ENCODE measurements at regions not wholly inside any gene's neighbourhood (a gene's known extent, or its start where the extent isn't known, plus 50 kb on each side); places are given as distances from the start of the nearest gene placed in this dataset.

GRCh38 chr1:29948581-29948980, 712.3 kb downstream of the PTPRU start:
- H3K4me3 ChIP-seq = no peak overlapping the region
- H3K27ac ChIP-seq (ENCODE audit: low read depth in 1 of 2, low read length in 1 of 2) = no peak overlapping the region
- no peak for TF ChIP-seq CTCF (IDR thresholded peaks at IDR 0.05; ENCODE audit: control extremely low read depth, extremely low read depth)
- no peaks in the 10 kb centered on the region for H3K36me3 ChIP-seq (ENCODE audit: control insufficient read depth in 4 of 4, insufficient read depth in 4 of 4, low read length in 4 of 4)
- ATAC-seq (ENCODE audit: insufficient read depth, low FRiP score) (no peak), DNase-seq (no peak)
- WGBS, 2 donors = 43 to 67% methylated on average over 8 of the region's 8 CpGs
- no peak overlapping the region for H3K9ac ChIP-seq (ENCODE audit: insufficient read depth in 1 of 2, low read length in 2 of 2)
- peaks cover 0 to 6% (median 0%) of the 10 kb centered on the region in 4 donors for H3K9me3 ChIP-seq (ENCODE audit: control insufficient read depth in 4 of 4, insufficient read depth in 3 of 4, low read length in 3 of 4)
- H3K27me3 ChIP-seq (ENCODE audit: control insufficient read depth in 3 of 3, insufficient read depth in 3 of 3, low read length in 2 of 3) = peaks cover 0 to 10% (median 6%) of the 10 kb centered on the region in 3 donors
- H3K4me1 ChIP-seq (ENCODE audit: control insufficient read depth in 5 of 5, insufficient read depth in 5 of 5, low read length in 5 of 5) = peaks cover 0 to 16% (median 3%) of the 10 kb centered on the region in 5 donors

- H3K36me3 ChIP-seq (ENCODE audit: control insufficient read depth in 4 of 4, insufficient read depth in 4 of 4, low read length in 4 of 4) = no peaks in the 10 kb centered on the region
- H3K27me3 ChIP-seq (ENCODE audit: control insufficient read depth in 3 of 3, insufficient read depth in 3 of 3, low read length in 2 of 3) = peaks cover 0 to 10% (median 6%) of the 10 kb centered on the region in 3 donors
- TF ChIP-seq CTCF (IDR thresholded peaks at IDR 0.05; ENCODE audit: control extremely low read depth, extremely low read depth) = no peak
- no peak for DNase-seq
- H3K27ac ChIP-seq (ENCODE audit: low read depth in 1 of 2, low read length in 1 of 2) = no peak overlapping the region
- H3K4me1 ChIP-seq (ENCODE audit: control insufficient read depth in 5 of 5, insufficient read depth in 5 of 5, low read length in 5 of 5) = peaks cover 0 to 16% (median 3%) of the 10 kb centered on the region in 5 donors
- no peak overlapping the region for H3K4me3 ChIP-seq
- peaks cover 0 to 6% (median 0%) of the 10 kb centered on the region in 4 donors for H3K9me3 ChIP-seq (ENCODE audit: control insufficient read depth in 4 of 4, insufficient read depth in 3 of 4, low read length in 3 of 4)
- 49 to 80% methylated on average over 3 of the region's 3 CpGs for WGBS, 2 donors
- ATAC-seq (ENCODE audit: insufficient read depth, low FRiP score) = no peak
- H3K9ac ChIP-seq (ENCODE audit: insufficient read depth in 1 of 2, low read length in 2 of 2) = no peak overlapping the region
Observed at GRCh38 chr1:29946057-29946456, 709.7 kb downstream of the PTPRU start.

- WGBS, 2 donors = 27 to 44% methylated on average over 10 of the region's 10 CpGs
- Histone ChIP-seq H3K9ac (ENCODE audit: insufficient read depth in 1 of 2, low read length in 2 of 2) (no peak overlapping the region), H3K4me1 (ENCODE audit: control insufficient read depth in 5 of 5, insufficient read depth in 5 of 5, low read length in 5 of 5) (peaks cover 0 to 16% (median 3%) of the 10 kb centered on the region in 5 donors), H3K4me3 (no peak overlapping the region), H3K27ac (ENCODE audit: low read depth in 1 of 2, low read length in 1 of 2) (no peak overlapping the region), H3K27me3 (ENCODE audit: control insufficient read depth in 3 of 3, insufficient read depth in 3 of 3, low read length in 2 of 3) (peaks cover 0 to 10% (median 6%) of the 10 kb centered on the region in 3 donors), H3K9me3 (ENCODE audit: control insufficient read depth in 4 of 4, insufficient read depth in 3 of 4, low read length in 3 of 4) (peaks cover 0 to 4% (median 0%) of the 10 kb centered on the region in 4 donors), H3K36me3 (ENCODE audit: control insufficient read depth in 4 of 4, insufficient read depth in 4 of 4, low read length in 4 of 4) (no peaks in the 10 kb centered on the region)
- ATAC-seq (ENCODE audit: insufficient read depth, low FRiP score) (no peak), DNase-seq (peak in 2 of 3 donors; percentile 9 to 28)
- no peak for TF ChIP-seq CTCF (IDR thresholded peaks at IDR 0.05; ENCODE audit: control extremely low read depth, extremely low read depth)
Observed at GRCh38 chr1:29945426-29945825, 709.1 kb downstream of the PTPRU start.
